ENCODE measurements at regions not wholly inside any gene's neighbourhood (a gene's known extent, or its start where the extent isn't known, plus 50 kb on each side); places are given as distances from the start of the nearest gene placed in this dataset.
"Not testable (repeated sequence)": the region's sequence is repeated elsewhere in the genome, so short reads cannot be mapped to it uniquely, and the experiment has no call there.

- Histone ChIP-seq H3K27me3 (no peaks in the 10 kb centered on the region), H3K36me3 (no peaks in the 10 kb centered on the region), H3K27ac (no peak overlapping the region), H3K4me1 (no peaks in the 10 kb centered on the region), H3K4me3 (no peak overlapping the region), H3K9me3 (no peaks in the 10 kb centered on the region)
- no peak for DNase-seq (ENCODE audit: low spot score in 2 of 2)
- intact Hi-C loops (cut with DNase I) = loop anchor here (10.0 kb wide), 2 partner anchors 122 to 272 kb away; no protein-coding TSS in a partner anchor
- TF ChIP-seq, protein P1, sequence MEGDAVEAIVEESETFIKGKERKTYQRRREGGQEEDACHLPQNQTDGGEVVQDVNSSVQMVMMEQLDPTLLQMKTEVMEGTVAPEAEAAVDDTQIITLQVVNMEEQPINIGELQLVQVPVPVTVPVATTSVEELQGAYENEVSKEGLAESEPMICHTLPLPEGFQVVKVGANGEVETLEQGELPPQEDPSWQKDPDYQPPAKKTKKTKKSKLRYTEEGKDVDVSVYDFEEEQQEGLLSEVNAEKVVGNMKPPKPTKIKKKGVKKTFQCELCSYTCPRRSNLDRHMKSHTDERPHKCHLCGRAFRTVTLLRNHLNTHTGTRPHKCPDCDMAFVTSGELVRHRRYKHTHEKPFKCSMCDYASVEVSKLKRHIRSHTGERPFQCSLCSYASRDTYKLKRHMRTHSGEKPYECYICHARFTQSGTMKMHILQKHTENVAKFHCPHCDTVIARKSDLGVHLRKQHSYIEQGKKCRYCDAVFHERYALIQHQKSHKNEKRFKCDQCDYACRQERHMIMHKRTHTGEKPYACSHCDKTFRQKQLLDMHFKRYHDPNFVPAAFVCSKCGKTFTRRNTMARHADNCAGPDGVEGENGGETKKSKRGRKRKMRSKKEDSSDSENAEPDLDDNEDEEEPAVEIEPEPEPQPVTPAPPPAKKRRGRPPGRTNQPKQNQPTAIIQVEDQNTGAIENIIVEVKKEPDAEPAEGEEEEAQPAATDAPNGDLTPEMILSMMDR (IDR thresholded peaks at IDR 0.05) = no peak
Measured at GRCh38 chr9:124122321-124122720, 110.8 kb downstream of the LHX2 start.

DNA sequence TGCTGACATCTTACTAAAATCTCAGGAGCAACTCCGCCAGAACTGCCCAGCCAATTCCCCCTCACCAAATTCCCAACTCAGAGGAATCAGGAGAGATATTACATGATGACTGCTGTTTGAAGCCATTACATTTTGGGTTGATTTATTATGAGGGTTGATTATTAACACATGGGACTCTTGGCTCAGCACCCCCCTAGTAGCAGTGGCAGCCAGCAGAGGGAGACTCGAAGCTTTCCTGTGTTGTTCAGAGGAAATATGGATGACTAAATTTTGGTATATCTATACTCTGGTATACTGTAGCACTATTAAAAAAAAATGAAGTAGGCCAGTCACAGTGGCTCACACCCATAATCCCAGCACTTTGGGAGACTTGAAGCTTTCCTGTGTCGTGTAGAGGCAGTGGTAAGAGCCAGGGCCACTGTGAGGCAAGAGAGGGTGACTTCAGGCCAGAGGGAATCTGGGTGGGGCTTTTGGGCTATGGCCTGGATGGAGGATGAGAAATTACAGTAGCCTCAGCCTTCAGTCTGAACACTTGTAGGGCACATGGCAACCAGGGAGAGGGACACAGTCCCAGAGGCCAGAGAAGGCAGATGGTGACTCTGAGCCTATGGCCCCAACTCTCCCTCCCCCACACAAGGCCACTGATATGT is 111.4 kb downstream of the LHX2 start:
- Histone ChIP-seq H3K4me1 (no peaks in the 10 kb centered on the region), H3K4me3 (no peak overlapping the region), H3K27me3 (no peaks in the 10 kb centered on the region), H3K27ac (no peak overlapping the region), H3K9me3 (no peaks in the 10 kb centered on the region), H3K36me3 (no peaks in the 10 kb centered on the region)
- intact Hi-C loops (cut with DNase I) = loop anchor here (10.0 kb wide), 2 partner anchors 122 to 272 kb away; no protein-coding TSS in a partner anchor
- DNase-seq (ENCODE audit: low spot score in 2 of 2) = no peak
- TF ChIP-seq, protein P1 (IDR thresholded peaks at IDR 0.05) = no peak

GRCh38 chr9:124123621-124124020 is 112.1 kb downstream of the LHX2 start:
- H3K4me3 ChIP-seq; H3K9me3 ChIP-seq; H3K27ac ChIP-seq; H3K4me1 ChIP-seq; H3K36me3 ChIP-seq; H3K27me3 ChIP-seq; DNase-seq (ENCODE audit: low spot score in 2 of 2): not testable (repeated sequence)
- intact Hi-C loops (cut with DNase I) = loop anchor here (10.0 kb wide), 2 partner anchors 121 to 271 kb away; no protein-coding TSS in a partner anchor

DNA sequence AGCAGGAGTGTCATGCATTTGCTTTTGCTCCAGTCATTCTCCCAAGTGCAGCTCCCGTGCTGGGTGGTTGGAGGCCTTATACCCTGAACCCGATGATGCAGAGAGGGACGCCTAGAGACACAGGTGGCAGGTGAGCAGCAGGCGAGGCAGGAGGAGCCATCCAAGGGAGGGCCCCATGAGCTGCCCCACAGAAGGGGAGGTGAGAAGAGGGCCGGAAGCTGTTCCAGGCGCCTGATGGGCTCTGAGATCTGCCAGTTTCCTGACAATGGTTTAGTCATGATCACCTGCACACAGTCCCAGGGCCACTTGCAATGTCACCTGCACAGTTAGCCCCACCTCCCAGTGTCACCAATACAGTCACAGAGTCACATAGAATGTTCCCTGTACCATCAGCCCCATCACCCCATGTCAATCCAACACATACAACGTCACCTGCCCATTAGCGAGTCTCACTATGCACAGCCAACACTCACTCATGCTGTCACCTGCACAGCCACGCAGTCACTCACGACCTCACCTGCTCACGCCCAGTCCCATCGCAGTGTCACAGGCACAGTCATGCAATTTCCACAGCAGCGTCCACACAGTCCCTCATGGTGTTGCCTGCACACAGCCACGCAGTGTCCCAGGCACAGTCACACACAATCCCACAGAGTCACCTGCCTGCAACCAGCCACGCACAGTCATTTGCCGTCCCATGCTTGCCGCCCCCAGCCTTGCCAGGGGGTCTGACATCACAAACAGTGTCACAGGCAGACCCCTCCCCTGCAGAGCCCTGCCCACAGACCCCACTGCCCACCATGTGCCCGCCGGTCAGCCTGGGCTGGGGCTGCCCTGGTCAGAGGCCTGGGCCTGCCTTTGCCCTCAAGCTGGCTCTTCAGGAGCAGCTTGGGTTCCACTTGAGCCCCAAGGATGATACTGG is 113.4 kb downstream of the LHX2 start:
- Histone ChIP-seq H3K4me3 (no peak overlapping the region), H3K9me3 (no peaks in the 10 kb centered on the region), H3K27me3 (no peaks in the 10 kb centered on the region), H3K36me3 (no peaks in the 10 kb centered on the region), H3K27ac (no peak overlapping the region), H3K4me1 (no peaks in the 10 kb centered on the region)
- TF ChIP-seq, protein P1 (IDR thresholded peaks at IDR 0.05) = no peak
- intact Hi-C loops (cut with DNase I) = loop anchor here (10.0 kb wide), 2 partner anchors 120 to 270 kb away; no protein-coding TSS in a partner anchor
- DNase-seq (ENCODE audit: low spot score in 2 of 2) = no peak

DNA sequence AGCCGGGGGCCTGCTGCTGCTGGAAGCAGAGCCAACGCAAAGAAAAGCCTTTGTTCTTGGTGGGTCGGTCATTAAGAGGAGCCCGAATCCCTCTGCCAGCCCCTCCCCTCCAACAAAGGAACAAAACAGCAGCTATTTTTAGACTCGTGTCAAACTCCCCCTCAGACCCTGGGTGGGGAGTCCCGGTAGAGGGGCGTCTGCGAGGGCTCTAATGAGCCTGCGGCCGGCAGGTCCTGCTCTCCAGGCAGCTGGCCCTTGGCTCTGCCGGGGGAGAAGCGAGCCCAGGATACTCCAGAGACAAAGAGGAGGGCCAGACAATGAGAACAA is 114.0 kb downstream of the LHX2 start:
- Histone ChIP-seq H3K27ac (no peak overlapping the region), H3K27me3 (no peaks in the 10 kb centered on the region), H3K4me1 (no peaks in the 10 kb centered on the region), H3K9me3 (no peaks in the 10 kb centered on the region), H3K36me3 (no peaks in the 10 kb centered on the region), H3K4me3 (no peak overlapping the region)
- intact Hi-C loops (cut with DNase I) = loop anchor here (10.0 kb wide), 2 partner anchors 119 to 269 kb away; no protein-coding TSS in a partner anchor
- no peak for DNase-seq (ENCODE audit: low spot score in 2 of 2)
- TF ChIP-seq, protein P1 (IDR thresholded peaks at IDR 0.05) = no peak

Data from ascending aorta (tissue), 2 donors.